Right kidney (tissue), 1 donor: ENCODE measurements at regions not wholly inside any gene's neighbourhood (a gene's known extent, or its start where the extent isn't known, plus 50 kb on each side); places are given as distances from the start of the nearest gene placed in this dataset.

Experiments used
- DNase-seq: peaks from one replicate; pipeline ENCODE4 v3.0.0-alpha.2; 2016

- no peak for DNase-seq
Observed at GRCh38 chr1:29962336-29962735, 726.0 kb downstream of the PTPRU start.

GRCh38 chr1:29961293-29962059, 725.2 kb downstream of the PTPRU start:
- DNase-seq, result no peak

GRCh38 chr1:29960876-29961275, 724.6 kb downstream of the PTPRU start:
- no peak for DNase-seq

GRCh38 chr1:29960156-29960755, 723.9 kb downstream of the PTPRU start:
- no peak for DNase-seq

- DNase-seq, result no peak
Observed at GRCh38 chr1:29959356-29959755, 723.0 kb downstream of the PTPRU start.

- no peak for DNase-seq
Observed at GRCh38 chr1:29958271-29958670, 721.9 kb downstream of the PTPRU start.

GRCh38 chr1:29956349-29957030, 720.2 kb downstream of the PTPRU start:
- no peak for DNase-seq

GRCh38 chr1:29954591-29954990, 718.3 kb downstream of the PTPRU start:
- DNase-seq, result no peak

GRCh38 chr1:29953961-29954360, 717.6 kb downstream of the PTPRU start:
- DNase-seq, result no peak

- no peak for DNase-seq
Observed at GRCh38 chr1:29949676-29950075, 713.4 kb downstream of the PTPRU start.

- DNase-seq, result no peak
Observed at GRCh38 chr1:29948581-29948980, 712.3 kb downstream of the PTPRU start.

- DNase-seq, result no peak
Observed at GRCh38 chr1:29946057-29946456, 709.7 kb downstream of the PTPRU start.

- no peak for DNase-seq
Observed at GRCh38 chr1:29945426-29945825, 709.1 kb downstream of the PTPRU start.

- DNase-seq, result no peak
Observed at GRCh38 chr1:29944253-29944905, 708.1 kb downstream of the PTPRU start.

GRCh38 chr1:29943034-29943433, 706.7 kb downstream of the PTPRU start:
- DNase-seq, result no peak

GRCh38 chr1:29939079-29939478, 702.8 kb downstream of the PTPRU start:
- DNase-seq, result no peak

- no peak for DNase-seq
Observed at GRCh38 chr1:29937356-29937755, 701.0 kb downstream of the PTPRU start.

GRCh38 chr1:29936031-29936544, 699.8 kb downstream of the PTPRU start:
- no peak for DNase-seq

GRCh38 chr1:29934255-29934772, 698.0 kb downstream of the PTPRU start:
- no peak for DNase-seq

GRCh38 chr1:29933067-29933466, 696.7 kb downstream of the PTPRU start:
- DNase-seq, result no peak

- no peak for DNase-seq
Observed at GRCh38 chr1:29932626-29933025, 696.3 kb downstream of the PTPRU start.

- DNase-seq, result no peak
Observed at GRCh38 chr1:29931477-29932175, 695.3 kb downstream of the PTPRU start.
